ENCODE measurements at regions not wholly inside any gene's neighbourhood (a gene's known extent, or its start where the extent isn't known, plus 50 kb on each side); places are given as distances from the start of the nearest gene placed in this dataset.

DNA sequence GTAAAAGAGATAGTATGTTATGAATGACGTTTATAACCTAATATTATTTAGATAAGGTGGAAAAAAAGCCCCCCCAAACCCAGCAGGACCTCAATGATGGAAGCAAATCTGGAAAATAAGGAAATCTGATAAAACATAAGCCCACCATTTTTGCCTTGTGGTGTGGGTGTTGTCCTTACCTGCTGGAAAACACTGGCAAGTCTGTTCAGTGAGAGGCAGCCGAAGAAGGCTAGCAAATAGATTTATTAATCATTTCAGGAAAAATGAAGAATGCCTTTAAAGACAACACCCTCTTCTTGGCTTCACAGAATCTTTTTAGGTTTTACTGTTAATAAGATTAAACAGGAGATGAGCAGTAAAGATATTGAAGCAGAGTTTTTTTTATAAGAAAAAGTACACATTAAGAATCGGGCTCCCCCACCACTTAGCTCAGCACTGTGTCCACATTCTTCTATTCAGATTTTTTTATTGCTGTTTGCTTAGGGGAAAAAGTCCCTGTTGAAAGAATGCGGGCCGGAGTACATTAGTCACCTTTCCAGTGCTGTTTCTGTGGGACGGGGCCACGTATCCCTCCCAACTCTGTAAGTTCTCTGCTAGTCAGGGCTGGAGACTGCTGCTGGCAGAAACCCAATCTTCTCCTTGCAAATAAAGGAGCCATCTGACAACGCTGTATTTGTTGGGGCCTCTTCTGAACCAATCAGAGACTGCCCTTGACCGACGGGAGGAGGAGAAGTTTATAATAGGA, 104.1 kb downstream of the EVX1 start:
- no peak overlapping the region for H3K4me3 ChIP-seq (replicated peaks; ENCODE audit: insufficient read depth, low read length)
- DNase-seq (ENCODE audit: low read depth in 1 of 2, low spot score in 1 of 2) = no peak
- H3K27ac ChIP-seq (replicated peaks) = no peak overlapping the region
- no peak for TF ChIP-seq GABPA (IDR thresholded peaks at IDR 0.05; ENCODE audit: low read depth)
- no peaks in the 10 kb centered on the region for H3K27me3 ChIP-seq (ENCODE audit: insufficient read depth, poor library complexity, severe bottlenecking)

DNA sequence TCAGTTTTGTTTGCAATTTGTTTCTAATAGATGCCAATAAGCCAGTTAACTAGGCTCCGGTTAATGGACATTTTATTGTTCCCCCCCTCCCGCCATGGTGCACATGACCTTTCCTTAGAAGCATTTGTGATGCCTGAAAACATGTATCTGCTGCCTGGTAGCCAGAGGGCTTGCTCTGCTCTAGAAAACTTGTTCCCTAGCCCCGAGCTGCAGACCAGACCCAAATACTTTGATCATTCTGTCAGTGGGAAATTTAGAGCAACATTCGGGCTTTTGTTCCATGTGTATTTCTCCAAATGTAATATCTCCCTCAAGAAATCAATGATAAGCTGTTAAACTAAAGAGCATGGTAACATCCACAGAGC, 104.7 kb downstream of the EVX1 start:
- H3K27me3 ChIP-seq (ENCODE audit: insufficient read depth, poor library complexity, severe bottlenecking) = no peaks in the 10 kb centered on the region
- no peak overlapping the region for H3K27ac ChIP-seq (replicated peaks)

DNA sequence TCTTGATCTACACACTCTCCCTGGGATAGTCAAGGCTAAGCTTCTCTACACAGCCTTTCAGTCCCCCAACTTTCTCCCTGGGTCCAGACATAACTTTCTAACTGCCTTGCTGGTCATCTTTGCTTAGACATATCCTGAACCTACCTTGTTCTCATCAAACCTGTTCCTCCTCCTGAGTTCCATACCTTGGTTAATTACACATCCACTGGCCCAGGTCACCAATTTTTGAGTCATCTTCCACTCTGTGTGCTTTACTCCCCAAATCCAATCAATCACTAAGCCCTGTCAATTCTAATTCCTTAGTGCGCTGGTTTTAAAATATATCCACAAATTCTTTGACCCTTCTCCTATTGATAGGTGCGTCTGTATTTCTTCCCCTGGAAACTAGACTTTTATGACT, 107.0 kb downstream of the EVX1 start:
- TF ChIP-seq SPI1 (IDR thresholded peaks at IDR 0.05; ENCODE audit: borderline replicate concordance, low read depth) = no peak
- TF ChIP-seq POLR2AphosphoS5 (IDR thresholded peaks at IDR 0.05; ENCODE audit: low read depth) = no peak
- TF ChIP-seq, protein P1, sequence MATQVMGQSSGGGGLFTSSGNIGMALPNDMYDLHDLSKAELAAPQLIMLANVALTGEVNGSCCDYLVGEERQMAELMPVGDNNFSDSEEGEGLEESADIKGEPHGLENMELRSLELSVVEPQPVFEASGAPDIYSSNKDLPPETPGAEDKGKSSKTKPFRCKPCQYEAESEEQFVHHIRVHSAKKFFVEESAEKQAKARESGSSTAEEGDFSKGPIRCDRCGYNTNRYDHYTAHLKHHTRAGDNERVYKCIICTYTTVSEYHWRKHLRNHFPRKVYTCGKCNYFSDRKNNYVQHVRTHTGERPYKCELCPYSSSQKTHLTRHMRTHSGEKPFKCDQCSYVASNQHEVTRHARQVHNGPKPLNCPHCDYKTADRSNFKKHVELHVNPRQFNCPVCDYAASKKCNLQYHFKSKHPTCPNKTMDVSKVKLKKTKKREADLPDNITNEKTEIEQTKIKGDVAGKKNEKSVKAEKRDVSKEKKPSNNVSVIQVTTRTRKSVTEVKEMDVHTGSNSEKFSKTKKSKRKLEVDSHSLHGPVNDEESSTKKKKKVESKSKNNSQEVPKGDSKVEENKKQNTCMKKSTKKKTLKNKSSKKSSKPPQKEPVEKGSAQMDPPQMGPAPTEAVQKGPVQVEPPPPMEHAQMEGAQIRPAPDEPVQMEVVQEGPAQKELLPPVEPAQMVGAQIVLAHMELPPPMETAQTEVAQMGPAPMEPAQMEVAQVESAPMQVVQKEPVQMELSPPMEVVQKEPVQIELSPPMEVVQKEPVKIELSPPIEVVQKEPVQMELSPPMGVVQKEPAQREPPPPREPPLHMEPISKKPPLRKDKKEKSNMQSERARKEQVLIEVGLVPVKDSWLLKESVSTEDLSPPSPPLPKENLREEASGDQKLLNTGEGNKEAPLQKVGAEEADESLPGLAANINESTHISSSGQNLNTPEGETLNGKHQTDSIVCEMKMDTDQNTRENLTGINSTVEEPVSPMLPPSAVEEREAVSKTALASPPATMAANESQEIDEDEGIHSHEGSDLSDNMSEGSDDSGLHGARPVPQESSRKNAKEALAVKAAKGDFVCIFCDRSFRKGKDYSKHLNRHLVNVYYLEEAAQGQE (IDR thresholded peaks at IDR 0.05; ENCODE audit: insufficient replicate concordance, low read depth) = no peak
- TF ChIP-seq GABPA (IDR thresholded peaks at IDR 0.05; ENCODE audit: low read depth) = no peak
- TF ChIP-seq, protein P2, sequence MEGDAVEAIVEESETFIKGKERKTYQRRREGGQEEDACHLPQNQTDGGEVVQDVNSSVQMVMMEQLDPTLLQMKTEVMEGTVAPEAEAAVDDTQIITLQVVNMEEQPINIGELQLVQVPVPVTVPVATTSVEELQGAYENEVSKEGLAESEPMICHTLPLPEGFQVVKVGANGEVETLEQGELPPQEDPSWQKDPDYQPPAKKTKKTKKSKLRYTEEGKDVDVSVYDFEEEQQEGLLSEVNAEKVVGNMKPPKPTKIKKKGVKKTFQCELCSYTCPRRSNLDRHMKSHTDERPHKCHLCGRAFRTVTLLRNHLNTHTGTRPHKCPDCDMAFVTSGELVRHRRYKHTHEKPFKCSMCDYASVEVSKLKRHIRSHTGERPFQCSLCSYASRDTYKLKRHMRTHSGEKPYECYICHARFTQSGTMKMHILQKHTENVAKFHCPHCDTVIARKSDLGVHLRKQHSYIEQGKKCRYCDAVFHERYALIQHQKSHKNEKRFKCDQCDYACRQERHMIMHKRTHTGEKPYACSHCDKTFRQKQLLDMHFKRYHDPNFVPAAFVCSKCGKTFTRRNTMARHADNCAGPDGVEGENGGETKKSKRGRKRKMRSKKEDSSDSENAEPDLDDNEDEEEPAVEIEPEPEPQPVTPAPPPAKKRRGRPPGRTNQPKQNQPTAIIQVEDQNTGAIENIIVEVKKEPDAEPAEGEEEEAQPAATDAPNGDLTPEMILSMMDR (IDR thresholded peaks at IDR 0.05; ENCODE audit: insufficient read depth, low read length) = no peak
- no peak for DNase-seq (ENCODE audit: low read depth in 1 of 2, low spot score in 1 of 2)
- Histone ChIP-seq H3K27ac (replicated peaks) (no peak overlapping the region), H3K4me3 (replicated peaks; ENCODE audit: insufficient read depth, low read length) (no peak overlapping the region), H3K27me3 (ENCODE audit: insufficient read depth, poor library complexity, severe bottlenecking) (no peaks in the 10 kb centered on the region)

More for the DNA sequence above, 104.7 kb downstream of the EVX1 start:
- TF ChIP-seq, protein P2 (IDR thresholded peaks at IDR 0.05; ENCODE audit: insufficient read depth, low read length) = no peak
- TF ChIP-seq GABPA (IDR thresholded peaks at IDR 0.05; ENCODE audit: low read depth) = no peak
- TF ChIP-seq POLR2AphosphoS5 (IDR thresholded peaks at IDR 0.05; ENCODE audit: low read depth) = no peak
- TF ChIP-seq SPI1 (IDR thresholded peaks at IDR 0.05; ENCODE audit: borderline replicate concordance, low read depth) = no peak
- no peak for DNase-seq (ENCODE audit: low read depth in 1 of 2, low spot score in 1 of 2)
- no peak overlapping the region for H3K4me3 ChIP-seq (replicated peaks; ENCODE audit: insufficient read depth, low read length)

DNA sequence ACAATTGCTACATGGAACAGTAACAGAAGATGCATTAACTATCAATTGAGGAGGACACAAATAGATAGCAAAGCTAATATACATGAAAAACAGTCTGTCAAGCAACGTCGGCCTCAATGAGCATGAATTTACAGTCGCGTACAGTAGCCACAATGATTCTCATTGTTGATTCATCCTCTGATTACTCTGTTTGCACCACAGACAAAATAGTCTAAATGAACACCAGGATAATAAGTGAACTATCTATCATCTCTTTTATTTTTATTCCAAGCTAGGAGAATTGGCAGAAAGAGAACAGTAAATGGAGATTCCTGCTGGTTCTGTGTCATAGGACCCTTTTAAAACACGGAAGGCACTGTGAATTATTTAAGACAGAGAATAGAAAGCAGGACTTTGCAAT, 108.5 kb downstream of the EVX1 start:
- no peak overlapping the region for H3K27ac ChIP-seq (replicated peaks)
- no peak for TF ChIP-seq POLR2AphosphoS5 (IDR thresholded peaks at IDR 0.05; ENCODE audit: low read depth)
- TF ChIP-seq, protein P1 (IDR thresholded peaks at IDR 0.05; ENCODE audit: insufficient replicate concordance, low read depth) = no peak
- TF ChIP-seq, protein P2 (IDR thresholded peaks at IDR 0.05; ENCODE audit: insufficient read depth, low read length) = no peak
- no peak for TF ChIP-seq SPI1 (IDR thresholded peaks at IDR 0.05; ENCODE audit: borderline replicate concordance, low read depth)
- TF ChIP-seq GABPA (IDR thresholded peaks at IDR 0.05; ENCODE audit: low read depth) = no peak
- H3K27me3 ChIP-seq (ENCODE audit: insufficient read depth, poor library complexity, severe bottlenecking) = no peaks in the 10 kb centered on the region
- H3K4me3 ChIP-seq (replicated peaks; ENCODE audit: insufficient read depth, low read length) = no peak overlapping the region
- no peak for DNase-seq (ENCODE audit: low read depth in 1 of 2, low spot score in 1 of 2)

Data from HL-60 (cell line).